OCI-LY3 (cell line): ENCODE measurements at regions not wholly inside any gene's neighbourhood (a gene's known extent, or its start where the extent isn't known, plus 50 kb on each side); places are given as distances from the start of the nearest gene placed in this dataset.

Experiments
- CTCF ChIP-seq: fragments of 200-600, 300-600 bp; sonication (generic); IDR thresholded peaks from 2 replicates; pipeline ENCODE4 v1.5.1; 2014; ENCODE audit warnings: antibody characterized with exemption, low read length, low read depth
- EZH2phosphoT487 ChIP-seq: fragments of 200-600 bp; shearing (Covaris generic); IDR thresholded peaks from 2 replicates; pipeline ENCODE4 v1.6.1; 2018; ENCODE audit warnings: antibody characterized with exemption, mixed run types, low read depth

GRCh38 chr11:109036011-109036410, 371.1 kb downstream of the DDX10 start:
- TF ChIP-seq CTCF (no peak), EZH2phosphoT487 (no peak)
